Colonic mucosa (tissue), 4 donors: ENCODE measurements at regions not wholly inside any gene's neighbourhood (a gene's known extent, or its start where the extent isn't known, plus 50 kb on each side); places are given as distances from the start of the nearest gene placed in this dataset.

Source experiments
- DNase-seq: peaks from one replicate; pipeline ENCODE4 v3.0.0-alpha.2; 2020
- H3K27ac ChIP-seq: fragments of 200-600 bp; one replicate; pipeline ENCODE4 v1.8.0; 2021
- H3K27me3 ChIP-seq: fragments of 200-600 bp; one replicate; pipeline ENCODE4 v1.8.0; 2021
- H3K36me3 ChIP-seq: fragments of 200-600 bp; one replicate; pipeline ENCODE4 v1.8.0; 2021
- H3K4me1 ChIP-seq: fragments of 200-600 bp; one replicate; pipeline ENCODE4 v1.8.0; 2021; ENCODE audit warnings: mild to moderate bottlenecking
- H3K4me3 ChIP-seq: fragments of 200-600 bp; one replicate; pipeline ENCODE4 v1.8.0; 2021
- H3K9ac ChIP-seq, 2 donors: one replicate each; pipeline ENCODE4 v1.7.0; 2013; ENCODE audit warnings: control low read depth in 2 of 2, low read depth in 2 of 2, low read length in 2 of 2
- H3K9me3 ChIP-seq: fragments of 200-600 bp; one replicate; pipeline ENCODE4 v1.8.0; 2021
- intact Hi-C: fragments of 100-400 bp; cut with DNase I; formaldehyde crosslinking; loops from one replicate; pipeline ENCODE4 v1.14.1; 2022
- TF ChIP-seq, protein P1 (sequence below): fragments of 200-600 bp; IDR thresholded peaks from one replicate; pipeline ENCODE4 v1.8.0; 2022; ENCODE audit warnings: antibody characterized with exemption, mild to moderate bottlenecking
- donor health status: healthy.
- donor health status: DM: no; HTN: no; CAD: no.
- donor health status: DM: no; HTN: no; CAD: no.

DNA sequence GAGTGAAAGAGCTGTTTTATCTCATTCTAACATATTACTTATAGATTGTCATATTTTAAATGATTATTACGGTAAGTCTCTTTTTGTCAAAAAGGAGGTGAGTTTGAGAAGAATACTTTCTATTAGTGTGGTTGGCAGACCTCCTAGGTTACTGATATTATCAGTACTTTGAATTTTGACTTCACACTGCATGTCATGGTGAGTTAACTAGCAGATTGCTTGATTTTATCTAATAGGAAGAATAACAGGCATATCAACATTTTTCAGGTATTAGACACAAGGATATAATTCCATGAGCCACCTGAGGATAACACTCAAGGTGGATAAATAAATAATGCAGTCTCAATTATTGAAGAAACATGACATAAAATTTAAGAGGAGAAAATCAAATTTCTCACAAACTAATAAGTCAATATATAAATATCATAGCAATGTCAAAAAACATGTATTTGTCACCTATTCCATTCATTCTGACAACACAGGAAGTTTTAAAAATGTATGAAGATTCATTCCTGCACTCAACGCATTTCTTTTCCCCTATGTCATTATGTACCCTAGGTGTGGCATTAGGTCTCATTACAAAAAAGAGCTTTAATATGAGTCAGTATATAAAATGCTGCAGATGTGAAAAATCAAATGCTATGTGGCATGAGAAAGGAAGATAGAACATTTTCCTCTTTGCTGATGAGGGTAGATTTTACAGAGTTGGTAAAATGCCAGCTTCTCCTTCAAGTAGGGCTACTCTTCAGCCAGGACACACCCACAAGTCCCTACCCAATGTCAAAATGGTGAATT is 1621.6 kb downstream of the REEP3 start:
- DNase-seq = no peak
- Histone ChIP-seq H3K27me3 (no peaks in the 10 kb centered on the region), H3K4me3 (no peak overlapping the region), H3K27ac (no peak overlapping the region), H3K4me1 (no peaks in the 10 kb centered on the region), H3K36me3 (no peaks in the 10 kb centered on the region), H3K9me3 (no peaks in the 10 kb centered on the region), H3K9ac (no peak overlapping the region)
- intact Hi-C loops = no loop called here
- TF ChIP-seq, protein P1, sequence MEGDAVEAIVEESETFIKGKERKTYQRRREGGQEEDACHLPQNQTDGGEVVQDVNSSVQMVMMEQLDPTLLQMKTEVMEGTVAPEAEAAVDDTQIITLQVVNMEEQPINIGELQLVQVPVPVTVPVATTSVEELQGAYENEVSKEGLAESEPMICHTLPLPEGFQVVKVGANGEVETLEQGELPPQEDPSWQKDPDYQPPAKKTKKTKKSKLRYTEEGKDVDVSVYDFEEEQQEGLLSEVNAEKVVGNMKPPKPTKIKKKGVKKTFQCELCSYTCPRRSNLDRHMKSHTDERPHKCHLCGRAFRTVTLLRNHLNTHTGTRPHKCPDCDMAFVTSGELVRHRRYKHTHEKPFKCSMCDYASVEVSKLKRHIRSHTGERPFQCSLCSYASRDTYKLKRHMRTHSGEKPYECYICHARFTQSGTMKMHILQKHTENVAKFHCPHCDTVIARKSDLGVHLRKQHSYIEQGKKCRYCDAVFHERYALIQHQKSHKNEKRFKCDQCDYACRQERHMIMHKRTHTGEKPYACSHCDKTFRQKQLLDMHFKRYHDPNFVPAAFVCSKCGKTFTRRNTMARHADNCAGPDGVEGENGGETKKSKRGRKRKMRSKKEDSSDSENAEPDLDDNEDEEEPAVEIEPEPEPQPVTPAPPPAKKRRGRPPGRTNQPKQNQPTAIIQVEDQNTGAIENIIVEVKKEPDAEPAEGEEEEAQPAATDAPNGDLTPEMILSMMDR = no peak

GRCh38 chr10:65143723-65144122 is 1622.5 kb downstream of the REEP3 start:
- TF ChIP-seq, protein P1 = no peak
- Histone ChIP-seq H3K4me1 (no peaks in the 10 kb centered on the region), H3K27me3 (no peaks in the 10 kb centered on the region), H3K36me3 (no peaks in the 10 kb centered on the region), H3K9me3 (no peaks in the 10 kb centered on the region), H3K27ac (no peak overlapping the region), H3K4me3 (no peak overlapping the region), H3K9ac (no peak overlapping the region)
- intact Hi-C loops = no loop called here
- DNase-seq = no peak

DNA sequence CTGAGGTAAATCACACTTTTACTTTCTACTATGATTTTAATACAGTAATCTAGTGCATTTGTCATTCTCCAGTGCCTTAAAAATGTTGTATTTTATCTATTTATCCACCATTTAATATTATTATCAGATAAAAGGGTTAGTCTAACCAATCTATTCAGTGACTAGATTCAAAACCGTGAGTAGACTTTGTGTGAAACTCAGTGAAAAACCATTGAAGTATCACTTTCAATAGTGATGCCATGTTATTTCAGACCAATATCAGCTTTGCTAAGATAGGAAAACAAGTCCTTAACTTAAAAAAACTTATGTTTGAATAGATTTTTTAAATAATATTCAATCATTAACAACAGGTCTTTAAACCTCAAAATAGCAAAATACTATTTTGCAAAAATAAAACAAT is 1628.7 kb downstream of the REEP3 start:
- no peaks in the 10 kb centered on the region for H3K4me1 ChIP-seq
- H3K27me3 ChIP-seq = no peaks in the 10 kb centered on the region
- TF ChIP-seq, protein P1 = no peak
- H3K9ac ChIP-seq = no peak overlapping the region
- intact Hi-C loops = no loop called here
- no peak overlapping the region for H3K27ac ChIP-seq
- H3K9me3 ChIP-seq = no peaks in the 10 kb centered on the region
- no peaks in the 10 kb centered on the region for H3K36me3 ChIP-seq
- no peak overlapping the region for H3K4me3 ChIP-seq
- DNase-seq = no peak

DNA sequence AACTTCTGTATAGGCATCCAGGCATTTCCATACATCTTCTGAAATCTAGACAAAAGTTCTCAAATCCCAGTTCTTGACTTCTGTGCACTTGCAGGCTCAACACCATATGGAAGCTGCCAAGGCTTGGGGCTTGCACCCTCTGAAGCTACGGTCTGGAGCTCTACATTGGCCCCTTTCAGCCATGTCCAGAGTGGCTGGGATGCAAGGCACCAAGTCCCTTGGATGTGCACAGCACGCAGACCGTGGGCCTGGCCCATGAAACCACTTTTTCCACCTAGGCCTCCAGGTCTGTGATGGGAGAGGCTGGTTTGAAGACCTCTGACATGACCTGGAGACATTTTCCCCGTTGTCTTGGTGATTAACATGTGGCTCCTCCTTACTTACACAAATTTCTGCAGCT is 1645.1 kb downstream of the REEP3 start:
- no peak for DNase-seq
- TF ChIP-seq, protein P1 = no peak
- Histone ChIP-seq H3K9me3 (no peaks in the 10 kb centered on the region), H3K27ac (no peak overlapping the region), H3K36me3 (no peaks in the 10 kb centered on the region), H3K9ac (no peak overlapping the region), H3K27me3 (no peaks in the 10 kb centered on the region), H3K4me3 (no peak overlapping the region), H3K4me1 (no peaks in the 10 kb centered on the region)
- intact Hi-C loops = no loop called here

GRCh38 chr10:65172249-65172648 is 1651.0 kb downstream of the REEP3 start:
- TF ChIP-seq, protein P1 = no peak

More at GRCh38 chr10:65172249-65172648, 1651.0 kb downstream of the REEP3 start:
- Histone ChIP-seq H3K4me3 (no peak overlapping the region), H3K4me1 (no peaks in the 10 kb centered on the region), H3K9me3 (no peaks in the 10 kb centered on the region), H3K27ac (no peak overlapping the region), H3K9ac (no peak overlapping the region), H3K27me3 (no peaks in the 10 kb centered on the region), H3K36me3 (no peaks in the 10 kb centered on the region)
- intact Hi-C loops = no loop called here
- no peak for DNase-seq
